ENCODE measurements at regions not wholly inside any gene's neighbourhood (a gene's known extent, or its start where the extent isn't known, plus 50 kb on each side); places are given as distances from the start of the nearest gene placed in this dataset.
"Not testable (repeated sequence)": the region's sequence is repeated elsewhere in the genome, so short reads cannot be mapped to it uniquely, and the experiment has no call there.

- no peak overlapping the region for H3K4me3 ChIP-seq (ENCODE audit: low read depth, low read length)
- no peak for TF ChIP-seq CTCF (IDR thresholded peaks at IDR 0.05; ENCODE audit: low read depth, low read length)
Observed at GRCh38 chr1:224559981-224560728, 56.0 kb upstream of the CNIH3 start.

GRCh38 chr1:224562881-224563280 is 53.2 kb upstream of the CNIH3 start:
- not testable (repeated sequence) for H3K4me3 ChIP-seq (ENCODE audit: low read depth, low read length)

GRCh38 chr1:224563666-224564065 is 52.5 kb upstream of the CNIH3 start:
- no peak for TF ChIP-seq CTCF (IDR thresholded peaks at IDR 0.05; ENCODE audit: low read depth, low read length)

GRCh38 chr1:224564454-224565084 is 51.5 kb upstream of the CNIH3 start:
- H3K4me3 ChIP-seq (ENCODE audit: low read depth, low read length), result no peak overlapping the region
- no peak for TF ChIP-seq CTCF (IDR thresholded peaks at IDR 0.05; ENCODE audit: low read depth, low read length)

More at GRCh38 chr1:224563666-224564065, 52.5 kb upstream of the CNIH3 start:
- H3K4me3 ChIP-seq (ENCODE audit: low read depth, low read length), result no peak overlapping the region

GRCh38 chr1:224565186-224565585 is 50.9 kb upstream of the CNIH3 start:
- TF ChIP-seq CTCF (IDR thresholded peaks at IDR 0.05; ENCODE audit: low read depth, low read length), result no peak
- H3K4me3 ChIP-seq (ENCODE audit: low read depth, low read length), result no peak overlapping the region; the same call in 1 of the 2 replicates

- no peak overlapping the region; the same call in 1 of the 2 replicates for H3K4me3 ChIP-seq (ENCODE audit: low read depth, low read length)
- TF ChIP-seq CTCF (IDR thresholded peaks at IDR 0.05; ENCODE audit: low read depth, low read length), result no peak
Observed at GRCh38 chr1:224565611-224566406, 50.3 kb upstream of the CNIH3 start.

All from WI38 (cell line).